GM10248 (cell line): ENCODE measurements at regions not wholly inside any gene's neighbourhood (a gene's known extent, or its start where the extent isn't known, plus 50 kb on each side); places are given as distances from the start of the nearest gene placed in this dataset.

ENCODE experiments used
- CTCF ChIA-PET: fragments of 300-600 bp; sonication (Branson Sonifier 250); formaldehyde crosslinking; extraction: SDS; loops from one replicate; lab custom pipeline; 2021; ENCODE audit warnings: antibody characterized with exemption; lab: Yijun Ruan, JAX
- POLR2A ChIA-PET: fragments of 350-650 bp; sonication (Branson Sonifier 250); formaldehyde crosslinking; extraction: SDS; loops from one replicate; lab custom pipeline; 2020; ENCODE audit warnings: antibody characterized with exemption; lab: Yijun Ruan, JAX
- DNase-seq: peaks from one replicate; pipeline ENCODE4 v3.0.0; 2012; ENCODE audit errors: extremely low spot score
- TF ChIP-seq, protein P1 (sequence below): IDR thresholded peaks from 2 replicates; pipeline ENCODE4 v1.5.1; 2012; ENCODE audit warnings: mild to moderate bottlenecking, low read depth; ENCODE audit errors: extremely low read depth, missing control alignments, control extremely low read depth

DNA sequence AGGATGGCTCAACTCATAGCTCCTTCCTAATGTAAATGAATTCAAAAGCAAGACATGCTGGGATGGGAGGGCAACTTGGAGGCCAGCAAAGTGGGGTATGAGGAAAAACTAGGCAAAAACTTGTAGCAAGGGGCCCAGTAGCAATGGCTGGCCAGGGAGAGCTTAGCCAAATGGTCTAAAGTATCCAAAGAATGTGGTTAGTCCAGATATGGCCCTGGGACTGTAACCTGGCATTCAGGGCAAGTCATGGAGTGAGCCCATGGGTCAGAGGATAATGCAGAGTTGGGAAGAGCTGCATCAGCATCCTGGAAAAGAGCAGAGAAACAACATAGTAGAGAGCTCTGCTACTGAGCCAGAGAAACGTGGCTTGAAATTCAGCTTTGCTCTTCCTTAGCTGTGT lies 191.7 kb downstream of the SUCLA2 start:
- POLR2A ChIA-PET = no interaction called here
- TF ChIP-seq, protein P1, sequence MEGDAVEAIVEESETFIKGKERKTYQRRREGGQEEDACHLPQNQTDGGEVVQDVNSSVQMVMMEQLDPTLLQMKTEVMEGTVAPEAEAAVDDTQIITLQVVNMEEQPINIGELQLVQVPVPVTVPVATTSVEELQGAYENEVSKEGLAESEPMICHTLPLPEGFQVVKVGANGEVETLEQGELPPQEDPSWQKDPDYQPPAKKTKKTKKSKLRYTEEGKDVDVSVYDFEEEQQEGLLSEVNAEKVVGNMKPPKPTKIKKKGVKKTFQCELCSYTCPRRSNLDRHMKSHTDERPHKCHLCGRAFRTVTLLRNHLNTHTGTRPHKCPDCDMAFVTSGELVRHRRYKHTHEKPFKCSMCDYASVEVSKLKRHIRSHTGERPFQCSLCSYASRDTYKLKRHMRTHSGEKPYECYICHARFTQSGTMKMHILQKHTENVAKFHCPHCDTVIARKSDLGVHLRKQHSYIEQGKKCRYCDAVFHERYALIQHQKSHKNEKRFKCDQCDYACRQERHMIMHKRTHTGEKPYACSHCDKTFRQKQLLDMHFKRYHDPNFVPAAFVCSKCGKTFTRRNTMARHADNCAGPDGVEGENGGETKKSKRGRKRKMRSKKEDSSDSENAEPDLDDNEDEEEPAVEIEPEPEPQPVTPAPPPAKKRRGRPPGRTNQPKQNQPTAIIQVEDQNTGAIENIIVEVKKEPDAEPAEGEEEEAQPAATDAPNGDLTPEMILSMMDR = no peak
- no peak for DNase-seq
- CTCF ChIA-PET = interaction anchor here (1.0 to 1.3 kb wide), 2 partner anchors 9 to 11 kb away, joined by 3 to 4 read pairs; no protein-coding TSS in a partner anchor

DNA sequence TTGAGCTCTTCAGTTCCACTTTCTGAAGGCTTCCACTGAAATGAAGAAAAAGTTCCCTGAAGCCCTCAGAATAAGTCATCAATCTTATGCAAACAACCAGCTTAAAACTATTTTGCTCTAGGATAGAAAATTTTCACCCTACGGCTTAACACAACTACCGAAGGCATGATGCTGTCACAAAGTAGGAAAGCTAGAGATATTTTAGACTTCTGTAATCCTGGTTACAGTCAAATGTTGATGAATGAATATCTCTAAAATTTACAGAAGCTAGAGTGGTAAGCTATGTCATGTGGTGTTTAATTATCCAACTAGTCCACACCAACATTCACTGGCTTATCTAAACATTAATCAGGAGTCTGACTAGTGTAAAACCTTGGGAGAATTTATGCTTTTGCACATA lies 197.9 kb downstream of the SUCLA2 start:
- TF ChIP-seq, protein P1 = no peak
- POLR2A ChIA-PET = no interaction called here
- no peak for DNase-seq
- CTCF ChIA-PET = interaction anchor here (1.1 kb wide), 1 partner anchor 8 kb away, joined by 3 read pairs; no protein-coding TSS in a partner anchor

DNA sequence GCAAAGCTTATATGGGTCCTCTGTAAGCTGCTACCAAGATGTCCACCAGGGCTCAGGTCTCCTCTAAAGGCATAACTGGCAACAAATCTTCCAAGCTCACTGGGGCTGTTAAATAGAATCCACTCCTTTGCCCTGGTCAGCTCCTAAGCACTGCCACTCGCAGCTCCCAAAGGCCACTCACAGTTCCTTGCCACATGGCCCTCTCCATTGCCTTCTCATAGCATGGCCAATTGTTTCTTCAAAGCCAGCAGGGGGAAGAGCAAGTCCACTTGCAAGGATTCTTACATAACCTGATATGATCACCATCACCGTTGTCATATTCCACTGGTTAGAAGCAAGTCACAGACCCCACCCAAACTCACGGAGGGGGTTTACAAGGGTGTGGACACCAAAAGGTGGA lies 199.5 kb downstream of the SUCLA2 start:
- ChIA-PET POLR2A (no interaction called here), CTCF (interaction anchor here (0.7 kb wide), 1 partner anchor 11 kb away, joined by 3 read pairs; no protein-coding TSS in a partner anchor)
- TF ChIP-seq, protein P1 = no peak
- no peak for DNase-seq

DNA sequence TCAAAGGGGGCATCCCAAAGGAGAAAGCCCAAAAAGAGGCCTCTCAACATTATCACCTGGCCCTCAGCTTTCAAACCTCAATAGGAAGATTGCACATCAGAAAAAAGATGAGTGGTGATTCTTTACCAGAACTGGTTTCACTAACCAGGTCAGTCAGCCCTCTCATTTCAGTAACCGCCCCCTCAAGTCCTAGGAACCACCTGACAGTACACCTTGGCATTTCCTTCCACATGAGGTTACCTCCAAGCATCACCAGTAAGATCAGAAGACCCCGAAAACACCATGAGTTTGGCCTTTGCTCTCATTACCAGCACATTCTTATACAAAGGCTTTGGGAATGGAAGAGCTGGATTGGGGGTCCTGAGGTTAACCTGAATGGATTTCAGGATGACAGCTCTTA lies 200.5 kb downstream of the SUCLA2 start:
- DNase-seq = no peak
- TF ChIP-seq, protein P1 = no peak
- POLR2A ChIA-PET = no interaction called here
- CTCF ChIA-PET = interaction anchor here (0.7 kb wide), 1 partner anchor 10 kb away, joined by 3 read pairs; no protein-coding TSS in a partner anchor

DNA sequence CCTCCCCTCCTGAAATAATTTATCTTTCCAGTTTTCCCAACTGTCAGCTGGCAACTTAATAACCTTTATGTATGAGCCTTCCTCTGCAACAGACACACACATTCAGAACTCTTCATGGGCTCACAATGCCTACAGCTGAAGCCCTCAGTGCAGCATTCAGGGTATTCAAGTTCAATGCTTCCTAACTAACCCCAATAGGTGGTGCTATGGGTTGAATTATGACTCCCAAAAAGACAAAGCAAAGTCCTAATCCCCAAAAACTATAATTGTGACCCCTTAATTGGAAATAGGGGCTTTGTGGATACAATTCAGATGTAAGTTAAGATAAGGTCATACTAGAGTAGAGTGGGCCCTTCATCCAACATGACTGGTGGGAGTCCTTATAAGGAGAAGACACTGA lies 202.2 kb downstream of the SUCLA2 start:
- CTCF ChIA-PET = interaction anchor here (0.7 to 1.4 kb wide), 3 partner anchors 9 to 25 kb away, joined by 3 to 4 read pairs (median 4); no protein-coding TSS in a partner anchor
- TF ChIP-seq, protein P1 = peak; percentile 23
- POLR2A ChIA-PET = no interaction called here
- no peak for DNase-seq

DNA sequence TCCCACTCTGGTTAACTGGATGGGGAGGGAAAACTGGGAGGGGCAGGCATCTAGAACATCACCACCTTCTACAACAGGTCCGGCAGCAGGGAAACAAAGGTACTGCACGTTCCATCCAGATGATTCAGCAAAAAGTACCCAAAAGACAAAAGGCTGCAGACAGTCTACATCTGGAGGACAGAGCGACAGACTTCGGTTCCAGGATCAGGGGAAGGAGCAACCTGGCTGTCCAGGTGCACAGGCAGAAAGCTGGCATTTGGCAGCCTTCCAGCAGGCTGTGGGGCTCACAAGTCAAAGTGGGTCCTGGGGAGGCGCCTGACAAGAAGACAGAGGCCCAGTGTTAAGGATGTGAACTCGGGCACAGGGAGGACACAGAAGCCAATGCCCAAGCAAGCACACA lies 202.9 kb downstream of the SUCLA2 start:
- ChIA-PET CTCF (interaction anchor here (0.7 to 1.4 kb wide), 3 partner anchors 10 to 24 kb away, joined by 3 to 4 read pairs (median 4); no protein-coding TSS in a partner anchor), POLR2A (no interaction called here)
- TF ChIP-seq, protein P1 = no peak
- no peak for DNase-seq

DNA sequence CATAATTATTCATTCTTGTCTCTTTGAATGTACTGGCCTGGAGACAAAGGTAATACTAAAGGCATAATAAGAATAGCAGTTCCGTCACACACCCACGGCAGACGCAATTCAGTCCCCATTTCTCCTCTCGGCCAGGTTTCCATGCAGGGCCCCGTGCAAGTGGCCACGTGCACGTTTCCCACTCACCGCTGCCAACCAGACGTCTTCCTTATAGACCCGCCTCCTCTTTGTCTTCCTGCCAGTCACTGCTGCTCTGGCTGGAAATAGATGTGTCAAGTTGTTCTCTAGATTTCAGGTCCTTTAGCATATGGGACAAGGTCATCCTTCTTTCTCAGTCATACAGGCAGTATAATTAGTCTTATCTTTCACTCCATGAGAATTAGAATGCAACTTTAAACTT lies 204.3 kb downstream of the SUCLA2 start:
- ChIA-PET POLR2A (no interaction called here), CTCF (no interaction called here)
- TF ChIP-seq, protein P1 = no peak
- DNase-seq = no peak
